ENCODE measurements at regions not wholly inside any gene's neighbourhood (a gene's known extent, or its start where the extent isn't known, plus 50 kb on each side); places are given as distances from the start of the nearest gene placed in this dataset.

- Histone ChIP-seq H3K9me3 (peaks cover 13% of the 10 kb centered on the region), H3K4me2 (no peak overlapping the region), H3K4me3 (no peak overlapping the region), H3K27ac (peak overlapping the region in 1 of 2 experiments; percentile 40; a peak in 2 of 6 replicates), H3K4me1 (peaks cover 16% of the 10 kb centered on the region; the same call in 2 of the 3 replicates)
- no peak for DNase-seq (ENCODE audit: low read depth in 1 of 2, low spot score in 1 of 2)
- CTCF ChIA-PET: interaction anchor here (1.0 to 1.5 kb wide), 3 partner anchors 11 to 188 kb away, joined by 3 to 4 read pairs (median 4); no protein-coding TSS in a partner anchor
- TF ChIP-seq ZNF302 (CRISPR knock-in tag; IDR thresholded peaks at IDR 0.05) (no peak), TP53 (CRISPR knock-in tag; IDR thresholded peaks at IDR 0.05) (no peak), CHD2 (IDR thresholded peaks at IDR 0.05; ENCODE audit: low read length, partially characterized antibody) (no peak), RARB (CRISPR knock-in tag; IDR thresholded peaks at IDR 0.05) (no peak), JUN (IDR thresholded peaks at IDR 0.05) (no peak), BCL3 (IDR thresholded peaks at IDR 0.05) (no peak), NFE2L2 (conservative IDR thresholded peaks at IDR 0.05; ENCODE audit: low read length) (no peak), ZSCAN20 (CRISPR knock-in tag; IDR thresholded peaks at IDR 0.05) (no peak), MYC (IDR thresholded peaks at IDR 0.05; ENCODE audit: borderline replicate concordance, low read length) (no peak), HOXA7 (CRISPR knock-in tag; IDR thresholded peaks at IDR 0.05) (no peak), ELK1 (IDR thresholded peaks at IDR 0.05; ENCODE audit: low read depth, low read length) (no peak), MAX (IDR thresholded peaks at IDR 0.05) (no peak), MAFK (IDR thresholded peaks at IDR 0.05; ENCODE audit: partially characterized antibody) (no peak), RAD21 (conservative IDR thresholded peaks at IDR 0.05 in 1 of 2, IDR thresholded peaks at IDR 0.05 in 1 of 2) (no peak), NPAS2 (CRISPR knock-in tag; IDR thresholded peaks at IDR 0.05; ENCODE audit: borderline replicate concordance) (no peak), PHF8 (IDR thresholded peaks at IDR 0.05; ENCODE audit: borderline replicate concordance, low read depth) (no peak), RCOR1 (IDR thresholded peaks at IDR 0.05; ENCODE audit: low read depth, low read length) (no peak)
- POLR2A ChIA-PET: no interaction called here
- 76% methylated on average over 6 of the region's 6 CpGs for WGBS (ENCODE audit: missing lambda C conversion rate)
- no peak for FAIRE-seq
- ATAC-seq: no peak; a peak in 1 of 6 replicates
Observed at GRCh38 chr7:50953303-50953702, 170.6 kb upstream of the GRB10 start.

GRCh38 chr7:50952544-50952943, 169.8 kb upstream of the GRB10 start:
- 51% methylated on average over 3 of the region's 3 CpGs for WGBS (ENCODE audit: missing lambda C conversion rate)
- no peak overlapping the region for H3K4me3 ChIP-seq
- no peak for ATAC-seq
- no peak for FAIRE-seq
- peaks cover 13% of the 10 kb centered on the region for H3K9me3 ChIP-seq
- ChIA-PET POLR2A (no interaction called here), CTCF (interaction anchor here (1.0 to 1.4 kb wide), 2 partner anchors 115 to 189 kb away, joined by 3 to 4 read pairs; no protein-coding TSS in a partner anchor)
- no peak overlapping the region for H3K4me2 ChIP-seq
- H3K27ac ChIP-seq: no peak overlapping the region
- H3K4me1 ChIP-seq: peaks cover 12% of the 10 kb centered on the region; the same call in 2 of the 3 replicates
- TF ChIP-seq RCOR1 (IDR thresholded peaks at IDR 0.05; ENCODE audit: low read depth, low read length): no peak
- no peak for TF ChIP-seq CTCF (IDR thresholded peaks at IDR 0.05)
- no peak for TF ChIP-seq CBX2 (IDR thresholded peaks at IDR 0.05; ENCODE audit: borderline replicate concordance, low read depth)
- TF ChIP-seq EP300 (IDR thresholded peaks at IDR 0.05): no peak
- no peak for TF ChIP-seq HOXB5 (CRISPR knock-in tag; IDR thresholded peaks at IDR 0.05)
- DNase-seq (ENCODE audit: low read depth in 1 of 2, low spot score in 1 of 2): no peak

Data from A549 (cell line).